ENCODE measurements at regions not wholly inside any gene's neighbourhood (a gene's known extent, or its start where the extent isn't known, plus 50 kb on each side); places are given as distances from the start of the nearest gene placed in this dataset.

GRCh38 chr14:85421186-85421877 is 108.6 kb upstream of the FLRT2 start:
- TF ChIP-seq POLR2A (IDR thresholded peaks at IDR 0.05; ENCODE audit: low read depth, low read length), result no peak
- no peak for TF ChIP-seq POLR2AphosphoS5 (IDR thresholded peaks at IDR 0.05; ENCODE audit: low read depth, low read length)
